Body of pancreas (tissue), 4 donors: ENCODE measurements at regions not wholly inside any gene's neighbourhood (a gene's known extent, or its start where the extent isn't known, plus 50 kb on each side); places are given as distances from the start of the nearest gene placed in this dataset.

ENCODE experiments used
- CTCF ChIP-seq, 7 experiments: fragments of 450-650 bp in 4 of 7; fragments of 200-600 bp in 3 of 7; sonication (generic) in 3 of 7; IDR thresholded peaks; one replicate each; pipeline ENCODE4 v1.5.1; 2016 to 2019; ENCODE audit warnings: antibody characterized with exemption in 7 of 7
- POLR2A ChIP-seq, 3 donors: fragments of 450-650 bp; IDR thresholded peaks; one replicate each; pipeline ENCODE4 v1.6.1; 2016; ENCODE audit warnings: antibody characterized with exemption in 3 of 3, mild to moderate bottlenecking in 2 of 3

GRCh38 chr20:8994045-8994444 lies 74.8 kb upstream of the PLCB4 start:
- no peak for TF ChIP-seq CTCF (IDR thresholded peaks at IDR 0.05)
- no peak for TF ChIP-seq POLR2A (IDR thresholded peaks at IDR 0.05)
